Colonic mucosa (tissue), 4 donors: ENCODE measurements at regions not wholly inside any gene's neighbourhood (a gene's known extent, or its start where the extent isn't known, plus 50 kb on each side); places are given as distances from the start of the nearest gene placed in this dataset.

ENCODE experiments used
- DNase-seq: peaks from one replicate; pipeline ENCODE4 v3.0.0-alpha.2; 2020
- H3K27ac ChIP-seq: fragments of 200-600 bp; one replicate; pipeline ENCODE4 v1.8.0; 2021
- H3K27me3 ChIP-seq: fragments of 200-600 bp; one replicate; pipeline ENCODE4 v1.8.0; 2021
- H3K36me3 ChIP-seq: fragments of 200-600 bp; one replicate; pipeline ENCODE4 v1.8.0; 2021
- H3K4me1 ChIP-seq: fragments of 200-600 bp; one replicate; pipeline ENCODE4 v1.8.0; 2021; ENCODE audit warnings: mild to moderate bottlenecking
- H3K4me3 ChIP-seq: fragments of 200-600 bp; one replicate; pipeline ENCODE4 v1.8.0; 2021
- H3K9ac ChIP-seq, 2 donors: one replicate each; pipeline ENCODE4 v1.7.0; 2013; ENCODE audit warnings: control low read depth in 2 of 2, low read depth in 2 of 2, low read length in 2 of 2
- H3K9me3 ChIP-seq: fragments of 200-600 bp; one replicate; pipeline ENCODE4 v1.8.0; 2021
- CTCF ChIP-seq: fragments of 200-600 bp; IDR thresholded peaks from one replicate; pipeline ENCODE4 v1.8.0; 2022; ENCODE audit warnings: antibody characterized with exemption, mild to moderate bottlenecking
- intact Hi-C: fragments of 100-400 bp; cut with DNase I; formaldehyde crosslinking; loops from one replicate; pipeline ENCODE4 v1.14.1; 2022
- donor health status: healthy.
- donor health status: DM: no; HTN: no; CAD: no.
- donor health status: DM: no; HTN: no; CAD: no.

GRCh38 chr22:49645791-49646550 is 181.7 kb downstream of the BRD1 start:
- Histone ChIP-seq H3K9me3 (no peaks in the 10 kb centered on the region), H3K9ac (no peak overlapping the region), H3K27me3 (no peaks in the 10 kb centered on the region), H3K4me1 (no peaks in the 10 kb centered on the region), H3K36me3 (no peaks in the 10 kb centered on the region), H3K27ac (no peak overlapping the region), H3K4me3 (no peak overlapping the region)
- intact Hi-C loops: no loop called here
- DNase-seq: no peak
- no peak for TF ChIP-seq CTCF

- H3K9ac ChIP-seq: no peak overlapping the region
- H3K4me3 ChIP-seq: no peak overlapping the region
- H3K27me3 ChIP-seq: no peaks in the 10 kb centered on the region
- no peaks in the 10 kb centered on the region for H3K9me3 ChIP-seq
- intact Hi-C loops: no loop called here
- TF ChIP-seq CTCF: no peak
- H3K36me3 ChIP-seq: no peaks in the 10 kb centered on the region
- no peaks in the 10 kb centered on the region for H3K4me1 ChIP-seq
- DNase-seq: no peak
- no peak overlapping the region for H3K27ac ChIP-seq
These were observed 182.4 kb downstream of the BRD1 start for GRCh38 chr22:49645257-49645656.

- Histone ChIP-seq H3K27me3 (no peaks in the 10 kb centered on the region), H3K4me3 (no peak overlapping the region), H3K9ac (no peak overlapping the region), H3K9me3 (no peaks in the 10 kb centered on the region), H3K4me1 (no peaks in the 10 kb centered on the region), H3K27ac (no peak overlapping the region), H3K36me3 (no peaks in the 10 kb centered on the region)
- TF ChIP-seq CTCF: no peak
- intact Hi-C loops: no loop called here
- no peak for DNase-seq
These were observed 183.7 kb downstream of the BRD1 start for GRCh38 chr22:49643998-49644397.

- DNase-seq: no peak
- intact Hi-C loops: no loop called here
- no peak overlapping the region for H3K4me3 ChIP-seq
- H3K27me3 ChIP-seq: no peaks in the 10 kb centered on the region
- no peak overlapping the region for H3K27ac ChIP-seq
- H3K9ac ChIP-seq: no peak overlapping the region
- TF ChIP-seq CTCF: no peak
- H3K9me3 ChIP-seq: no peaks in the 10 kb centered on the region
- no peaks in the 10 kb centered on the region for H3K4me1 ChIP-seq
- H3K36me3 ChIP-seq: no peaks in the 10 kb centered on the region
These were observed 184.2 kb downstream of the BRD1 start for GRCh38 chr22:49643466-49643865.

GRCh38 chr22:49642741-49643140 is 184.9 kb downstream of the BRD1 start:
- Histone ChIP-seq H3K36me3 (no peaks in the 10 kb centered on the region), H3K9ac (no peak overlapping the region), H3K4me1 (no peaks in the 10 kb centered on the region), H3K27me3 (no peaks in the 10 kb centered on the region), H3K9me3 (no peaks in the 10 kb centered on the region), H3K27ac (no peak overlapping the region), H3K4me3 (no peak overlapping the region)
- no peak for DNase-seq
- no peak for TF ChIP-seq CTCF
- intact Hi-C loops: no loop called here
